ENCODE measurements at regions not wholly inside any gene's neighbourhood (a gene's known extent, or its start where the extent isn't known, plus 50 kb on each side); places are given as distances from the start of the nearest gene placed in this dataset.

DNA sequence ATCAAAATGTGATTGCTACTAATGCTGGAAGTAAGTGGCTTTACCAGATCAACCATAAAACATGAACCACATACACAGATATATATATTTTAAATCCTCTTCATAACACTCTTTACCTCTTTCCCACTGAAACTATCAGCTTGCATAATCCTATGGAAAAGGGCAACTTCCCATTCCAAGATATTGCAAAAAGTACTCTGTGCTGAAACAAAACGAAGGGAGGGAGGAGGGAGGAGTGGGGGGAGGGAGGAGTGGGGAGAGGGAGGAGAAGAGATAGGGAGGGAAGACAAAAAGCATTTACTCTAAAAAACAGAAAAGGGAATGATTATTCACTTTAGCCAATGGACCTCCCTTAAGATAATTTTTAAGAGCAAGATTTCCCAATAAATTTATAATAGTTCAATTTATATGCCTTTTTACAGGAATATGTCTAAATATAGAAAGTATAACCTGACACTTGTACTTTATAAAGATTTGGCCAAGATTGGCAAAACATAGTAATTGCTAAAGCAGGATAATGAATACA lies 344.8 kb upstream of the NFE2L3 start:
- Histone ChIP-seq H4K20me1 (ENCODE audit: control insufficient read depth, extremely low read depth, insufficient read depth, low read length) (no peaks in the 10 kb centered on the region), H3K27me3 (ENCODE audit: control insufficient read depth, insufficient read depth, low read length) (no peaks in the 10 kb centered on the region), H3K4me3 (replicated peaks in 1 of 4; ENCODE audit: control extremely low read depth in 1 of 4, insufficient read depth in 1 of 4, low read depth in 3 of 4, low read length in 4 of 4) (no peak overlapping the region), H2AFZ (ENCODE audit: low read length) (no peak overlapping the region), H3K36me3 (ENCODE audit: control insufficient read depth, insufficient read depth, low read length) (no peaks in the 10 kb centered on the region), H3K4me2 (ENCODE audit: extremely low read depth, insufficient read depth, low read length) (no peak overlapping the region), H3K9me3 (ENCODE audit: control insufficient read depth, insufficient read depth, low read depth, low read length) (no peaks in the 10 kb centered on the region), H3K79me2 (ENCODE audit: control insufficient read depth, insufficient read depth, low read length) (no peaks in the 10 kb centered on the region), H3K9ac (ENCODE audit: insufficient read depth, low read length) (no peak overlapping the region), H3K27ac (ENCODE audit: insufficient read depth, low read length) (no peak overlapping the region), H3K4me1 (ENCODE audit: control insufficient read depth, extremely low read depth, insufficient read depth, low read length) (no peaks in the 10 kb centered on the region)
- no peak for DNase-seq (ENCODE audit: low read depth in 2 of 2)
- no peak for TF ChIP-seq CTCF (conservative IDR thresholded peaks at IDR 0.05 in 1 of 2, IDR thresholded peaks at IDR 0.05 in 1 of 2; ENCODE audit: low read depth in 1 of 2, low read length in 2 of 2)

DNA sequence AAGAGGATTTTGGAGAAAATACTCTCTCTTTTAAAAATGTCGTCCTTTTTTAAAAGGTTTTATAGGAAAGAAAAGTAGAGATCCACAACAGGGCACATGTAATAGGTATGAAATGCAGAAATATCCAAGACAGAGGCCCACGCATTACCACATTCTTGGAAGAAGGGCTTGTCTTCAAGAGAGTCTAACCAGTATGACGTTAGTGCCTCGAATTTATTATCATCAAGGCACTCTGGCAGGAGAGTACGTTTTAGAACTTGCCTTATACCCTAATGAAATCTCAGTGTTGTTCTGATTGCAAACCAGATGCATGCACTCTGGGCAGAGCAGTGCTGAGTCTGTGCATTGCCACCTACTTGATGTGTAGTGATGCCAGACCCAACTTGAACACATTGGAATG lies 342.6 kb upstream of the NFE2L3 start:
- no peaks in the 10 kb centered on the region for H3K4me1 ChIP-seq (ENCODE audit: control insufficient read depth, extremely low read depth, insufficient read depth, low read length)
- H4K20me1 ChIP-seq (ENCODE audit: control insufficient read depth, extremely low read depth, insufficient read depth, low read length) = no peaks in the 10 kb centered on the region
- no peak overlapping the region for H3K9ac ChIP-seq (ENCODE audit: insufficient read depth, low read length)
- no peaks in the 10 kb centered on the region for H3K27me3 ChIP-seq (ENCODE audit: control insufficient read depth, insufficient read depth, low read length)
- H3K4me2 ChIP-seq (ENCODE audit: extremely low read depth, insufficient read depth, low read length) = no peak overlapping the region
- TF ChIP-seq EZH2 (IDR thresholded peaks at IDR 0.05; ENCODE audit: low read length, missing control alignments) (no peak), CTCF (conservative IDR thresholded peaks at IDR 0.05 in 1 of 2, IDR thresholded peaks at IDR 0.05 in 1 of 2; ENCODE audit: low read depth in 1 of 2, low read length in 2 of 2) (no peak)
- H3K27ac ChIP-seq (ENCODE audit: insufficient read depth, low read length) = no peak overlapping the region
- no peaks in the 10 kb centered on the region for H3K9me3 ChIP-seq (ENCODE audit: control insufficient read depth, insufficient read depth, low read depth, low read length)
- H3K79me2 ChIP-seq (ENCODE audit: control insufficient read depth, insufficient read depth, low read length) = no peaks in the 10 kb centered on the region
- H2AFZ ChIP-seq (ENCODE audit: low read length) = no peak overlapping the region
- no peaks in the 10 kb centered on the region for H3K36me3 ChIP-seq (ENCODE audit: control insufficient read depth, insufficient read depth, low read length)
- DNase-seq (ENCODE audit: low read depth in 2 of 2) = no peak
- H3K4me3 ChIP-seq (replicated peaks in 1 of 4; ENCODE audit: control extremely low read depth in 1 of 4, insufficient read depth in 1 of 4, low read depth in 3 of 4, low read length in 4 of 4) = no peak overlapping the region

GRCh38 chr7:25812086-25812850 lies 339.7 kb upstream of the NFE2L3 start:
- no peak for TF ChIP-seq CTCF (conservative IDR thresholded peaks at IDR 0.05 in 1 of 2, IDR thresholded peaks at IDR 0.05 in 1 of 2; ENCODE audit: low read depth in 1 of 2, low read length in 2 of 2)
- no peak for TF ChIP-seq EZH2 (IDR thresholded peaks at IDR 0.05; ENCODE audit: low read length, missing control alignments)

More at GRCh38 chr7:25812086-25812850, 339.7 kb upstream of the NFE2L3 start:
- Histone ChIP-seq H3K4me1 (ENCODE audit: control insufficient read depth, extremely low read depth, insufficient read depth, low read length) (no peaks in the 10 kb centered on the region), H2AFZ (ENCODE audit: low read length) (no peak overlapping the region), H3K9ac (ENCODE audit: insufficient read depth, low read length) (no peak overlapping the region), H3K36me3 (ENCODE audit: control insufficient read depth, insufficient read depth, low read length) (no peaks in the 10 kb centered on the region), H3K27me3 (ENCODE audit: control insufficient read depth, insufficient read depth, low read length) (no peaks in the 10 kb centered on the region), H3K79me2 (ENCODE audit: control insufficient read depth, insufficient read depth, low read length) (no peaks in the 10 kb centered on the region), H3K9me3 (ENCODE audit: control insufficient read depth, insufficient read depth, low read depth, low read length) (no peaks in the 10 kb centered on the region), H3K4me3 (replicated peaks in 1 of 4; ENCODE audit: control extremely low read depth in 1 of 4, insufficient read depth in 1 of 4, low read depth in 3 of 4, low read length in 4 of 4) (no peak overlapping the region), H3K4me2 (ENCODE audit: extremely low read depth, insufficient read depth, low read length) (no peak overlapping the region), H3K27ac (ENCODE audit: insufficient read depth, low read length) (no peak overlapping the region), H4K20me1 (ENCODE audit: control insufficient read depth, extremely low read depth, insufficient read depth, low read length) (no peaks in the 10 kb centered on the region)
- no peak for DNase-seq (ENCODE audit: low read depth in 2 of 2)
